ENCODE measurements at regions not wholly inside any gene's neighbourhood (a gene's known extent, or its start where the extent isn't known, plus 50 kb on each side); places are given as distances from the start of the nearest gene placed in this dataset.

GRCh38 chr22:46071451-46072109 is 78.7 kb upstream of the PPARA start:
- TF ChIP-seq CTCF (conservative IDR thresholded peaks at IDR 0.05; ENCODE audit: low read length) (no peak), EZH2phosphoT487 (IDR thresholded peaks at IDR 0.05; ENCODE audit: borderline replicate concordance, low read depth, low read length) (peak; percentile 92; the same call in 1 of the 2 replicates)
- Histone ChIP-seq H3K27ac (ENCODE audit: low read depth, low read length, poor library complexity, severe bottlenecking) (no peak overlapping the region), H3K4me3 (ENCODE audit: low read depth, low read length, poor library complexity, severe bottlenecking) (peak overlapping the region; percentile 66), H4K20me1 (ENCODE audit: insufficient read depth, low read length) (no peaks in the 10 kb centered on the region), H3K9me2 (ENCODE audit: insufficient read depth, low read length) (no peaks in the 10 kb centered on the region), H3K36me3 (ENCODE audit: insufficient read depth, low read length) (no peaks in the 10 kb centered on the region), H3K79me2 (ENCODE audit: insufficient read depth, low read depth, low read length) (no peaks in the 10 kb centered on the region), H3K4me1 (ENCODE audit: insufficient read depth, low read length, poor library complexity, severe bottlenecking) (peaks cover 38% of the 10 kb centered on the region), H3K9me3 (ENCODE audit: low read length) (no peaks in the 10 kb centered on the region), H2AFZ (ENCODE audit: low read length) (0 out of 2 replicates have a peak overlapping the region, but pooled peaks have one; percentile 33), H3K4me2 (ENCODE audit: low read length) (peak overlapping the region; percentile 76)
- ChIA-PET POLR2A (no interaction called here), CTCF (ENCODE audit: unreplicated experiment) (no interaction called here)
- DNase-seq (ENCODE audit: low spot score), result peak; percentile 44
- no TSS peak for BruUV-seq (replicated peaks)
- intact Hi-C loops (cut with micrococcal nuclease; ENCODE audit: unreplicated experiment), result loop anchor here (2.0 to 10.0 kb wide), 3 partner anchors 15 to 57 kb away; no protein-coding TSS in a partner anchor

GRCh38 chr22:46072110-46072881 is 78.0 kb upstream of the PPARA start:
- Histone ChIP-seq H2AFZ (ENCODE audit: low read length) (no peak overlapping the region), H3K4me3 (ENCODE audit: low read depth, low read length, poor library complexity, severe bottlenecking) (peak overlapping the region; percentile 66), H3K27ac (ENCODE audit: low read depth, low read length, poor library complexity, severe bottlenecking) (no peak overlapping the region), H3K36me3 (ENCODE audit: insufficient read depth, low read length) (no peaks in the 10 kb centered on the region), H4K20me1 (ENCODE audit: insufficient read depth, low read length) (no peaks in the 10 kb centered on the region), H3K9me3 (ENCODE audit: low read length) (no peaks in the 10 kb centered on the region), H3K4me1 (ENCODE audit: insufficient read depth, low read length, poor library complexity, severe bottlenecking) (peaks cover 33% of the 10 kb centered on the region), H3K4me2 (ENCODE audit: low read length) (peak overlapping the region; percentile 60), H3K9me2 (ENCODE audit: insufficient read depth, low read length) (no peaks in the 10 kb centered on the region), H3K79me2 (ENCODE audit: insufficient read depth, low read depth, low read length) (no peaks in the 10 kb centered on the region)
- intact Hi-C loops (cut with micrococcal nuclease; ENCODE audit: unreplicated experiment), result loop anchor here (10.0 kb wide), 1 partner anchor 57 kb away; no protein-coding TSS in a partner anchor
- peak; percentile 29 for DNase-seq (ENCODE audit: low spot score)
- TF ChIP-seq CTCF (conservative IDR thresholded peaks at IDR 0.05; ENCODE audit: low read length) (no peak), EZH2phosphoT487 (IDR thresholded peaks at IDR 0.05; ENCODE audit: borderline replicate concordance, low read depth, low read length) (peak; percentile 46; the same call in 1 of the 2 replicates)
- POLR2A ChIA-PET, result interaction anchor here (0.6 kb wide), 2 partner anchors 15 to 952 kb away, joined by 3 read pairs; no protein-coding TSS in a partner anchor
- no TSS peak for BruUV-seq (replicated peaks)
- CTCF ChIA-PET (ENCODE audit: unreplicated experiment), result no interaction called here

Data from OCI-LY7 (cell line).